Adrenal gland (tissue), 5 donors: ENCODE measurements at regions not wholly inside any gene's neighbourhood (a gene's known extent, or its start where the extent isn't known, plus 50 kb on each side); places are given as distances from the start of the nearest gene placed in this dataset.

ENCODE experiments used
- POLR2A ChIP-seq, 2 donors: fragments of 450-650 bp; IDR thresholded peaks; one replicate each; pipeline ENCODE4 v1.6.1; 2017; ENCODE audit warnings: antibody characterized with exemption in 2 of 2, mild to moderate bottlenecking in 2 of 2, moderate library complexity in 1 of 2
- TF ChIP-seq, protein P1 (sequence below), 6 experiments: fragments of 450-650 bp in 4 of 6; fragments of 200-600 bp in 2 of 6; sonication (generic) in 1 of 6; IDR thresholded peaks; 1 replicate in 5 of 6; 2 replicates in 1 of 6; pipeline versions ENCODE4 v1.5.1 to v1.8.0; 2016 to 2021; ENCODE audit warnings: antibody characterized with exemption in 6 of 6, mild to moderate bottlenecking in 2 of 6, moderate library complexity in 1 of 6
- donor health status: DM: no; HTN: no; CAD: no.

DNA sequence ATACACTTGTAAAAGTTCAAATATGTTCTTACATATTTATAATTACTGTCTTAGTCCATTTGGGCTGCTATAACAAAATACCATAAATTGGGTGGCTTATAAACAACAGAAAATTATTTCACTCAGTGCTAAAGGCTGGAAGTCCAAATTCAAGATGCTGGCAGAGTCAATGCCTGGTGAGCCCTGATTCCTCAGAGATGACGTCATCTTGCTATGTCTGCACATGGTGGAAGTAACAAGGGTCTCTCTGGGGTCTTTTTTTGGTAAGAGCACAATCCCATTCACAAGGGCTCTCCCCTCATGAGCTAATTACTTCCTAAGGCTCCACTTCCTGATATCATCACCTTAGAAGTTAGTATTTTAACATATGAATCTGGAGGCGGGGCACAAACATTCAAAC lies 108.0 kb upstream of the DUSP10 start:
- no peak for TF ChIP-seq POLR2A (IDR thresholded peaks at IDR 0.05)
- TF ChIP-seq, protein P1, sequence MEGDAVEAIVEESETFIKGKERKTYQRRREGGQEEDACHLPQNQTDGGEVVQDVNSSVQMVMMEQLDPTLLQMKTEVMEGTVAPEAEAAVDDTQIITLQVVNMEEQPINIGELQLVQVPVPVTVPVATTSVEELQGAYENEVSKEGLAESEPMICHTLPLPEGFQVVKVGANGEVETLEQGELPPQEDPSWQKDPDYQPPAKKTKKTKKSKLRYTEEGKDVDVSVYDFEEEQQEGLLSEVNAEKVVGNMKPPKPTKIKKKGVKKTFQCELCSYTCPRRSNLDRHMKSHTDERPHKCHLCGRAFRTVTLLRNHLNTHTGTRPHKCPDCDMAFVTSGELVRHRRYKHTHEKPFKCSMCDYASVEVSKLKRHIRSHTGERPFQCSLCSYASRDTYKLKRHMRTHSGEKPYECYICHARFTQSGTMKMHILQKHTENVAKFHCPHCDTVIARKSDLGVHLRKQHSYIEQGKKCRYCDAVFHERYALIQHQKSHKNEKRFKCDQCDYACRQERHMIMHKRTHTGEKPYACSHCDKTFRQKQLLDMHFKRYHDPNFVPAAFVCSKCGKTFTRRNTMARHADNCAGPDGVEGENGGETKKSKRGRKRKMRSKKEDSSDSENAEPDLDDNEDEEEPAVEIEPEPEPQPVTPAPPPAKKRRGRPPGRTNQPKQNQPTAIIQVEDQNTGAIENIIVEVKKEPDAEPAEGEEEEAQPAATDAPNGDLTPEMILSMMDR (IDR thresholded peaks at IDR 0.05): no peak
